ENCODE measurements at regions not wholly inside any gene's neighbourhood (a gene's known extent, or its start where the extent isn't known, plus 50 kb on each side); places are given as distances from the start of the nearest gene placed in this dataset.

DNA sequence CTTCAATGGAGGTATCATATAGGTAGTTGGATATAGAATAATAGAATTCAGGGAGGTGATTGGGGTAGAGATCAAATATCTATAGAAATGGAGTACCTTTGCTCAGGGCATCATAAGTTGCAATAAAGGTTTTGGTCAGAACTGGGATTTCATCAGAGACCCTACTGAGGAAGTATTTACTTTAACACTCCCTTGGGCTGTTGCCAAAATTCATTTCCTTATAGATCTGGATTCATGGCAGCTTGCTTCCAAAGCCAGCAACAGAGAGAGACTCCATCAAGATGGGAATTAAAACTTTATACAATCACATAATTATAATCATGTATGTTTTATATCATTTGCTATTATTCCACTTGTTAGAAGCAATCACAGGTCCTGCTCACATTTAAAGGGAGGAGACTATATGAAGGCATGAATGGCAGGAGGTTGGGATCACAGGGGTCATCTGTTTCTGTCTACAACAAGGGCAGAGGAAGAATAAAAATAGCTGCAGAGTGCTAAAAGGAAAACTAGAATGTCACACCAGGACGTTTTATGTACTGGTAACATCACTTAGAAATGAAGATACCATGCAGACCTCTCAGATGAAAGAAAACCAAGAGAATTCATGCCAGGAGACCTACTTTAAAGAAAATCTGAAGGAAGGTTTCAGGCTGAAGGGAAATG is 902.1 kb upstream of the LCORL start:
- no peak for DNase-seq

GRCh38 chr4:18917689-18918088 is 896.1 kb upstream of the LCORL start:
- no peak for DNase-seq

GRCh38 chr4:18914182-18914581 is 892.6 kb upstream of the LCORL start:
- no peak for DNase-seq

DNA sequence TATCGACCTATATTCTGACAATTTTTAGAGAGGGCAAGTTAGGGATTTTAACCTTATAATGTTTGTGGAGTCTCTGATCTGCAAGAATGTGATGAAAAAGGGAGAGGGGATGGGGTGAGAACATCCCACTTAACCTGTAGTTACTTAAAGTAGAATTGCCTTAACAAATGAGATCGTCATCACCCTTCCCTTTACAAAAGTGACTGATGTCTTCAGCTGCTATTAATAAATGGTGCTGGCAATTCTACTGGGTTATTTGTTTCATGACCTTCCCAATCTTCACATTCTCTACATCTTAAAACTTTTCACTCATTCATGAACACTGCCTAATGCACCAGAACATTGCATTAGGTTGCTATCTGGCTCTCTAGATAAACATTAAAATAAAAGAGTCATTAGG is 873.4 kb upstream of the LCORL start:
- DNase-seq = no peak

DNA sequence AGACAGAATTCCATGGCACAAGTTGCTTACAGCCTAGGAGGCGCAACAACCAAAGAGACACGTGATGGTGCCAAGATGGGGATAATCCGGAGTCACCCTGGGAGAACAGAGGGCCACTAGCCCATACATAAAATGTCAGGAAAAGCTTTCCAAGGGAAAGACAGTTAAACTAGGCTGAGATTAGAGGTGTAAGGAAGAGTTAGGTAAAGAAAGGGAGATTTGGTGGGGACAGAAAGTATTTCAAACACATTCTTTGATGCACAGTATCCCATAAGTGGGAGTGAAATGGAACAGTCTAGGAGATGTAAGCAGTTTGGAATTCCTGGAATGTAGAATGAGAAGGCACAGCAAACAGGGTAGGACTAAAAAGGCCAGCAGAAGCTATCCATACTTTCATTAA is 860.9 kb upstream of the LCORL start:
- DNase-seq = no peak

DNA sequence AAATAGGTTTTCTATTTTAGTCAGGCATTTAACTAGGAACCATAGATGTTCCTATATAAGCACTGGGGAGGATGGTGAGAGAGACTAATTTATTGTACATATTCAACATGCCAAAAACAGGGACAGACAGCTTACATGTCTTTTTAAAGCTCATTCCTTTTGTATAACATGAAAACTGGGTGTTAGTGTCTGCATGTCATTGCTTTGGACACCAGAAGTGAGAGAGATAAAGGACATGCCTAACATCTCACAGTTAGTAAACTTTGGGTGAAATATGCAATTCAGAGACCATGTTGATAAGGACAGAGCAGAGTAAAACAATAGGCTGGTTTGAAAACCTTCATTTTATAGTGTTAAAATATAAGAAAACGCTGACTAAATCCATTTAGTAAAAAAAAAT is 860.0 kb upstream of the LCORL start:
- DNase-seq = no peak

DNA sequence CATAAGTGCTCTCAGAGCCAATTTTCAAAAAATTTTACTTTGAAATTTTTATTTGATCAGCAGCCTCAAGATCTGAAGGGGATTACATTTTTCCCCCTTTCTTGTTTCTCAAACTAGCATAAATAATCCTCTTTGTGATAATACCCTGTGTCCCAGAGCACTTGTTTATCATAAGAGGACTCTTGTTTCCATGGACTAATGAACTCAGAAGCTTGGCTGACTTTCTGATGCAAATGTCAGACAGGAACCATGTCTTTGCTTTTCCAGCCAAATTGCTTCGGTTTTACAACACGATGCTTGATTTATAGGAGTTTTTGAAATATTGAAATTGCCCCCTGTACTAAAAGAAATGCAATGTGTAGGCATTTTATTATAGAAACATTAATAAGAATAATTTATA is 859.3 kb upstream of the LCORL start:
- no peak for DNase-seq

DNA sequence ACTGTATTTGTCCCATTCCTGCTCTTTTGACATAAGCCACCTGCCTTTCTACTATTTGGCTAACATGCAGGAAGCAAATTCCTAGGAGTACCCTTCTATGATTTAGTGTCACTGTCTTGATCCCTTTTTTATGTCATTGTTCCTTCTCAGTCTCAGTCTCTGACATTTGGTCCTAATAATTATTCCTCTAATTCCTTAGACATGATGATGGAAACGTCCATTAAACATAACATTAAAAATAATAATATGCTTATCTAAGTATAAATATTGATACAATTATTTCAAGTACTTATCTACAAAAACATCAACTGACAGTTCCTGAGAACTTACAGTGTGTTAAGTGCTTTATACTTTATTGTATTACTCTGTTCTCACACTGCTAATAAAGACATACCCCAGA is 857.0 kb upstream of the LCORL start:
- DNase-seq = no peak

GRCh38 chr4:18869166-18869565 is 847.6 kb upstream of the LCORL start:
- no peak for DNase-seq

DNA sequence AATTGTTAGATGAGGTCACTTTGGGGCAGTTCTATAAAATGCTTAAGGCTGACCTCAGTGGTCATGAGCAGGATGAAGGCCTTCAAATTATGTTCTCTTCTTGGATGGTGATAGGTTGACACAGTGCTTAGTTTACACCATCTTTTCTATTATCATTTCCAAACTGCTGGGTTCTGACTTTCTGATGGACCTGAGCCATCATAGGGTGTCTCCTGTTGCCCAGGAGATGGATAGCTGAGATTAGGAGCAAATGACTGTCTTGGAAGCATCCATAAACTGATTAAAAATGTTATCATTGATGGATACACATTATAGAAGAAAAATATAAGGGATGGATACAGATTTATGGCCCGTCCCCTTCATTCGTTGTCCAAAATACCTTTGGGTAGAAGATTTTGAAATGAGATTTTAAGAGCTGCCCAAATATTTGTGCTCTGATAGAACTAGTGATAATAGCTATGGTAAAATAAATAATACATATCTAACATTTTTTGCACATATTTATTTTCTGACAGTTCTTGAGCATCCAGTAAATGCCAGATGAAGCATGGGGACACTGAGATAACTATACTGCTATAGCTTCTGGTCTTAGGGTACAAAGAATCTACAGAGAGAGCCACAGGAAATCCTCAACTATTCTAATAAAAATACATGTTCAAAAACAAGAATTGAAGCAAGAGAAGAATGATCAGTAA is 839.4 kb upstream of the LCORL start:
- no peak for DNase-seq

DNA sequence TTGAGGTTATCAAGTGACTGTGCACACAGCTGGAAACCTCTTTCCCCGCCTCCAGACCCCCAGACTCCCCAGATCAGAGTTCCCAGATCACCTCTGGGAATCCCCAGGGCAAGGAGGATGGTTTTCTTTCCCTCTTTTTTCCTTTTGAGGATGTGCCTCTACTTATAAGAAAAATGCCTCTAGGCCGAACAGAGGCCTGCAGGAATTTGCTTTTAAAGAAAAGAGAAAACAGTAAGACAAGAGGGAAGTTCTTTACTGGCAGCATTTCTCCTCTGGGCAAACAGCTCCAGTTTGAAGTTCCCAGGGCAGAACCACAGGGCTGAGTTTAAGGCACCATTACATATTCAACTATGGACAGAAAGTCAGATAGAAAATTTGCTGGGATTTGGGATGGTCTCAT is 837.9 kb upstream of the LCORL start:
- DNase-seq = no peak

- DNase-seq = no peak
These were observed 836.8 kb upstream of the LCORL start for GRCh38 chr4:18858229-18858922.

GRCh38 chr4:18850867-18851266 is 829.3 kb upstream of the LCORL start:
- DNase-seq = no peak

DNA sequence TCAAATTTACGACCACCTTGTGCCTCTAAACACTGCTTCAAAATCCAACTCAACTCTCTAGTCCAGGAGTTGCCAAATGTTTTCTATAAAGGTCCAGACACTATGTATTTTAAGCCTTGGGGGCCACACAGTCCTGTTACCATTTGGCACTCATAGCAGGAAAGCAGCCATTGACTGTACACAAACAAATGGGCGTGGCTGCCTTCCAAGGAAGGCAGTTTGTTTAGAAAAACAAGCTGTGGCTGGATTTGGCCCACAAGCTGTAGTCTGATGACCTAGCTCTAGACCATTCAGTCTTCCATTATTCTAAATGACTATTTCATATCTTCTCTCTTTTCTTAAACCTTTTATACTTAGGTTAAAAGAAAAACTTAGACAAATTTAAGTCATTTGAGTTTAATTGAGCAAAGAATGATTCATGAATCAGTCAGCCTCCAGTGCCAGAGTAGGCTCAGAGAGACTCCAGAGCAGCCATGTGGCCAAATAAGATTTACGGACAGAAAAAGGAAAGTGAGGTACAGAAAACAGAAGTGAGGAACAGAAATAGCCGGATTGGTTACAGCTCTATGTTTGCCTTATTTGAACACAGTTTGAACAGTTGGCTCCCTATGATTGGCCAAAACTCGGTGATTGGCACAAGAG is 825.8 kb upstream of the LCORL start:
- DNase-seq = no peak

DNA sequence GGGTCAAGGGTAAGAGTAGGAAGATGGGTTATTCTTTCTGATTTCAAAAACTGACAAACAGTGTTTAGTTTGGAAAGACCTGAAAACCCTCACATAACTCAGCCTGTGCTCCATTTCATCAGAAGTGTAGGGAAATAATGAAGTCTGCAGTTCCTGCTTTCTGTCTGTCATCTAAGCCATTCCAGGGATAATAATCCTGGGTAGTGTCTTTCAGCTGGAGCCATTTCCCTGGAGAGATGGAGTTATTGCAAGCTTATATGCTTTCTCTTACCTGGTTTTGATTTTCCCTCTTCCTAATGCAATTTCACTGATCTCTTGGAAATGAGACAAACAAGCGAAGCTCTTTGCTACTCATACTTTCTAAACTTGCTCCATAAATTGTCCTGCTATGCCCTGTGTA is 824.8 kb upstream of the LCORL start:
- DNase-seq = no peak

- no peak for DNase-seq
These were observed 823.2 kb upstream of the LCORL start for GRCh38 chr4:18844726-18845125.

- DNase-seq = no peak
These were observed 820.9 kb upstream of the LCORL start for GRCh38 chr4:18842431-18842830.

- DNase-seq = no peak
These were observed 818.9 kb upstream of the LCORL start for GRCh38 chr4:18840481-18840880.

DNA sequence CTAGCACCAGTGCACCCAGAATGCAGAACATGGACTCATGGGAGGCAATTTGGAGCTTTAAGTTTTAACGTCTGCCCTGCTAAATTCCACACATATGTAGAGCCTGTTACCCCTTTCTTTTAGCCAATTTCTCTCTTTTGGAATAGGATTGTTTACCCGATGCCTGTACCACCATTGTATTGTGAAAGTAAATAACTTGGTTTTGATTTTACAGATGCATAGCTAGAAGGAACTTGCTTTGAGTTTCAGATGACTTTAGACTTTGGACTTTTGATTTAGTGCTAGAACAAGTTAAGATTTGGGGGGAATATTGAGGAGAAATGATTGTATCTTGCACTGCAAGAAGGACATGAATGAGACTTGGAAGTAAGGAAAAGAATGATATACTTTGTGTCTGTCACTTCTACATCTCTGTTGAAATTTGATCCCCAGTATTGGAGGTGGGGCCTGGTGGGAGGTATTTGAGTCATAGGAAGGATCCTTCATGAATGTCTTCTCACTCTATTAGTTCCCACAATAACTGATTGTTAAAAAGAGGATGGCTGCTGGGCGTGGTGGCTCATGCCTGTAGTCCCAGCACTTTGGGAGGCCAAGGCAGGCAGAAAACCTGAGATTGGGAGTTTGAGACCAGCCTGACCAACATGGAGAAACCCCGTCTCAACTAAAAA is 794.8 kb upstream of the LCORL start:
- no peak for DNase-seq

GRCh38 chr4:18815779-18816173 is 794.2 kb upstream of the LCORL start:
- DNase-seq = no peak

GRCh38 chr4:18815081-18815778 is 793.7 kb upstream of the LCORL start:
- DNase-seq = no peak

DNA sequence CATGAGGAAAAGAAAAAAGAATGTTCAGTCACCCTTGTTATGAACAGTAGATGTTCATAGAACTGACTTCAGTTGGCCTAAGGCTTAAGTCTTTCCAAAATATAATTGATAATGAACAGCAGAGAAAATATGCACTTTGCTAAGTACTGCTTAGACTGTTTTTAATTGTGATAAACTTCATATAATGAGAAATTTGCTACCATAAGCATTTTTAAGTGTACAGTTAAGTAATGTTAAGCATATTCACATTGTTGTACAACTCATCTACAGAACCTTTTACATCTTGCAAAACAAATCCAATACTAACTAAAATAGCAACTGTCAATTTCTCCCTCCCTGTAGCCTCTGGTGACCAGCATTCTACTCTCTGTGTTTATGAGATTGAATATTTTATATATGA is 792.2 kb upstream of the LCORL start:
- DNase-seq = no peak

DNA sequence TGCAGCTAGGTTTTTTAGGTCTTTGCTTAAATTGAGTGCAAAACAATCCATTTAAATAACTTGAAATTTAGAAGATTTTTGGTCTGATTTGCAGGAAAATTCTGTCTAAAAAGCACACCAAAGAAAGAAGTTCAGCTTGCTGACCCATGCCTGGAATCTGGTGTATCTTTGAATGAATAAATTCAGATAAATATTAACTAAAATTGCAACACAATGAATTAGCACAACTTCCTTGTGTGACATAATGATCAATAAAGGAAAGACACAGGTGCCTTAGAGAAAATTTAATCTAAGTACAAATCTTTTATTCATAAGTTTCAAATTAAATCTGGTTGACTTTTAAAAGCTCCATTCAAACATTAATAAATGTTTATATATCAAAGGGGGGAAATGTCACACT is 791.5 kb upstream of the LCORL start:
- DNase-seq = no peak

Data from DMS 273 treated with DMSO at 0.1 percent for 48 hours (cell line).